ENCODE measurements at regions not wholly inside any gene's neighbourhood (a gene's known extent, or its start where the extent isn't known, plus 50 kb on each side); places are given as distances from the start of the nearest gene placed in this dataset.

- Histone ChIP-seq H3K18ac (ENCODE audit: extremely low read depth, low read length) (no peak overlapping the region), H3K56ac (replicated peaks; ENCODE audit: insufficient read length, low read depth, low read length) (no peak overlapping the region), H4K20me1 (replicated peaks in 1 of 2; ENCODE audit: control insufficient read depth in 1 of 2, insufficient read depth in 2 of 2, low read length in 2 of 2) (no peaks in the 10 kb centered on the region), H3K79me1 (ENCODE audit: low read depth, low read length) (no peaks in the 10 kb centered on the region), H2BK20ac (ENCODE audit: low read length) (no peak overlapping the region), H3K23me2 (ENCODE audit: low read depth, low read length) (no peaks in the 10 kb centered on the region), H4K91ac (replicated peaks; ENCODE audit: insufficient read length, low read length) (no peak overlapping the region), H3K9ac (replicated peaks in 1 of 4; ENCODE audit: extremely low read depth in 1 of 4, low read depth in 3 of 4, low read length in 3 of 4) (no peak overlapping the region), H3K4me1 (replicated peaks in 1 of 4; ENCODE audit: control insufficient read depth in 3 of 4, insufficient read depth in 4 of 4, low read length in 3 of 4) (no peaks in the 10 kb centered on the region), H3K4ac (replicated peaks; ENCODE audit: insufficient read length, low read depth, low read length) (no peak overlapping the region), H3K4me2 (ENCODE audit: insufficient read depth in 1 of 2, low read depth in 2 of 2, low read length in 2 of 2) (no peak overlapping the region), H2BK15ac (ENCODE audit: low read length) (no peak overlapping the region), H4K8ac (ENCODE audit: extremely low read depth, insufficient read depth, low read length) (no peak overlapping the region), H3K36me3 (ENCODE audit: control insufficient read depth in 2 of 4, insufficient read depth in 4 of 4, low read length in 3 of 4) (no peaks in the 10 kb centered on the region), H2AFZ (ENCODE audit: low read length) (no peak overlapping the region), H3K27me3 (replicated peaks in 1 of 4; ENCODE audit: control insufficient read depth in 3 of 4, extremely low read depth in 1 of 4, insufficient read depth in 3 of 4, low read length in 3 of 4) (peaks cover 0 to 2% (median 0%) of the 10 kb centered on the region in 4 experiments; a peak in 1 of 7 replicates), H2AK5ac (ENCODE audit: low read depth, low read length) (no peak overlapping the region), H2BK120ac (replicated peaks; ENCODE audit: low read depth, low read length) (no peak overlapping the region), H3K4me3 (ENCODE audit: extremely low read depth in 1 of 4, insufficient read depth in 2 of 4, low read depth in 3 of 4, low read length in 4 of 4) (no peak overlapping the region), H3K23ac (ENCODE audit: insufficient read length) (no peak overlapping the region), H3K9me3 (ENCODE audit: insufficient read depth in 2 of 2, low read depth in 1 of 2, low read length in 1 of 2) (no peaks in the 10 kb centered on the region), H3K79me2 (ENCODE audit: control insufficient read depth in 1 of 2, insufficient read depth in 2 of 2, low read length in 2 of 2) (no peaks in the 10 kb centered on the region), H4K5ac (ENCODE audit: insufficient read length, low read depth, low read length) (no peak overlapping the region), H2BK12ac (ENCODE audit: low read depth, low read length) (no peak overlapping the region), H3K14ac (ENCODE audit: insufficient read length) (no peak overlapping the region), H2BK5ac (ENCODE audit: low read depth, low read length) (no peak overlapping the region), H3K27ac (ENCODE audit: low read depth, low read length) (no peak overlapping the region)
- no peak for DNase-seq (ENCODE audit: low read depth in 1 of 2, low spot score in 2 of 2)
- 95% methylated on average over 1 of the region's 1 CpG; no CpG with 5 or more reads in 1 of the 2 experiments for WGBS, 2 experiments (ENCODE audit: extremely low coverage in 1 of 2, insufficient coverage in 1 of 2, insufficient read length in 1 of 2, insufficient replicate concordance in 2 of 2, low coverage in 1 of 2, low lambda C conversion rate in 2 of 2, missing lambda C conversion rate in 1 of 2)
- CTCF ChIA-PET (ENCODE audit: partially characterized antibody), result interaction anchor here (2.2 kb wide), 1 partner anchor 10 kb away, joined by 9 read pairs; no protein-coding TSS in a partner anchor
- no peak for FAIRE-seq
- POLR2A ChIA-PET (ENCODE audit: partially characterized antibody), result no interaction called here
- no peak for TF ChIP-seq NRF1 (IDR thresholded peaks at IDR 0.05; ENCODE audit: low read depth, low read length)
- TF ChIP-seq RXRA (IDR thresholded peaks at IDR 0.05; ENCODE audit: insufficient read depth, low read depth, low read length), result no peak
- no peak for TF ChIP-seq BCL11A (IDR thresholded peaks at IDR 0.05; ENCODE audit: low read depth in 2 of 2, low read length in 2 of 2)
- no peak for TF ChIP-seq CHD1 (IDR thresholded peaks at IDR 0.05; ENCODE audit: low read depth, low read length)
- TF ChIP-seq SP1 (IDR thresholded peaks at IDR 0.05; ENCODE audit: low read depth, low read length), result no peak
- TF ChIP-seq KDM1A (IDR thresholded peaks at IDR 0.05; ENCODE audit: borderline replicate concordance, low read length), result no peak
- no peak for TF ChIP-seq CBX5 (IDR thresholded peaks at IDR 0.05; ENCODE audit: low read depth, low read length)
- TF ChIP-seq SRF (IDR thresholded peaks at IDR 0.05; ENCODE audit: low read depth, low read length), result no peak
- TF ChIP-seq, protein P1, sequence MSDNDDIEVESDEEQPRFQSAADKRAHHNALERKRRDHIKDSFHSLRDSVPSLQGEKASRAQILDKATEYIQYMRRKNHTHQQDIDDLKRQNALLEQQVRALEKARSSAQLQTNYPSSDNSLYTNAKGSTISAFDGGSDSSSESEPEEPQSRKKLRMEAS (IDR thresholded peaks at IDR 0.05), result no peak
- no peak for TF ChIP-seq BRCA1 (IDR thresholded peaks at IDR 0.05; ENCODE audit: low read depth, low read length)
- no peak for TF ChIP-seq SIX5 (IDR thresholded peaks at IDR 0.05; ENCODE audit: low read depth, low read length)
- TF ChIP-seq SP2 (IDR thresholded peaks at IDR 0.05; ENCODE audit: low read length), result no peak
- no peak for TF ChIP-seq SP4 (IDR thresholded peaks at IDR 0.05; ENCODE audit: low read length)
- TF ChIP-seq BACH1 (IDR thresholded peaks at IDR 0.05; ENCODE audit: low read length), result no peak
- no peak for TF ChIP-seq KDM4A (IDR thresholded peaks at IDR 0.05; ENCODE audit: low read depth, low read length, severe bottlenecking)
- TF ChIP-seq, protein P2, sequence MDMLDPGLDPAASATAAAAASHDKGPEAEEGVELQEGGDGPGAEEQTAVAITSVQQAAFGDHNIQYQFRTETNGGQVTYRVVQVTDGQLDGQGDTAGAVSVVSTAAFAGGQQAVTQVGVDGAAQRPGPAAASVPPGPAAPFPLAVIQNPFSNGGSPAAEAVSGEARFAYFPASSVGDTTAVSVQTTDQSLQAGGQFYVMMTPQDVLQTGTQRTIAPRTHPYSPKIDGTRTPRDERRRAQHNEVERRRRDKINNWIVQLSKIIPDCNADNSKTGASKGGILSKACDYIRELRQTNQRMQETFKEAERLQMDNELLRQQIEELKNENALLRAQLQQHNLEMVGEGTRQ (IDR thresholded peaks at IDR 0.05; ENCODE audit: low read length), result no peak
Observed at GRCh38 chr2:155703917-155704316, 628.6 kb downstream of the NR4A2 start.

All from H1 (cell line).